GM12878 (cell line): ENCODE measurements at regions not wholly inside any gene's neighbourhood (a gene's known extent, or its start where the extent isn't known, plus 50 kb on each side); places are given as distances from the start of the nearest gene placed in this dataset.

Experiments used
- BCLAF1 ChIP-seq: fragments of 450-650 bp; IDR thresholded peaks from 2 replicates; pipeline ENCODE4 v1.6.1; 2017; ENCODE audit warnings: antibody characterized with exemption, mild to moderate bottlenecking, moderate library complexity
- CTCF ChIP-seq, 3 experiments: IDR thresholded peaks in 2 of 3; conservative IDR thresholded peaks in 1 of 3; 2 replicates each; pipeline ENCODE4 v1.5.1; 2011; ENCODE audit warnings: low read depth in 3 of 3, low read length in 3 of 3, mild to moderate bottlenecking in 3 of 3, control low read depth in 2 of 3, moderate library complexity in 2 of 3, inconsistent platforms in 1 of 3, mixed read lengths in 1 of 3; ENCODE audit not compliant: control insufficient read depth in 2 of 3, insufficient read depth in 1 of 3; ENCODE audit errors: extremely low read depth in 1 of 3
- CUX1 ChIP-seq: IDR thresholded peaks from 2 replicates; pipeline ENCODE4 v1.6.1; 2012; ENCODE audit warnings: improper control_type of control experiment, low read depth, low read length; ENCODE audit not compliant: insufficient replicate concordance
- E2F4 ChIP-seq: IDR thresholded peaks from 2 replicates; pipeline ENCODE4 v1.6.1; 2012; ENCODE audit warnings: low read depth, low read length, improper control_type of control experiment
- ELK1 ChIP-seq: IDR thresholded peaks from 2 replicates; pipeline ENCODE4 v1.6.1; 2012; ENCODE audit warnings: low read depth, low read length, improper control_type of control experiment
- EP300 ChIP-seq, 2 experiments: fragments of 150-350 bp in 1 of 2; IDR thresholded peaks; 2 replicates each; pipeline ENCODE4 v1.6.1; 2011 to 2012; ENCODE audit warnings: low read depth in 2 of 2, low read length in 2 of 2, borderline replicate concordance in 1 of 2, improper control_type of control experiment in 1 of 2, inconsistent platforms in 1 of 2; ENCODE audit not compliant: control insufficient read depth in 1 of 2
- FOXM1 ChIP-seq: IDR thresholded peaks from 2 replicates; pipeline ENCODE4 v1.6.1; 2012; ENCODE audit warnings: low read depth, mild to moderate bottlenecking, inconsistent platforms, low read length, moderate library complexity
- JUNB ChIP-seq: IDR thresholded peaks from 2 replicates; pipeline ENCODE4 v1.6.1; 2016; ENCODE audit warnings: antibody characterized with exemption, mild to moderate bottlenecking
- POLR2AphosphoS5 ChIP-seq: IDR thresholded peaks from 2 replicates; pipeline ENCODE4 v1.6.1; 2011; ENCODE audit warnings: mild to moderate bottlenecking, low read length, inconsistent platforms
- RAD21 ChIP-seq: IDR thresholded peaks from 2 replicates; pipeline ENCODE4 v1.6.1; 2011; ENCODE audit warnings: mild to moderate bottlenecking, low read depth, low read length, moderate library complexity; ENCODE audit not compliant: insufficient read depth
- USF1 ChIP-seq: IDR thresholded peaks from 2 replicates; pipeline ENCODE4 v1.6.1; 2011; ENCODE audit warnings: borderline replicate concordance, low read depth, mild to moderate bottlenecking, moderate library complexity, mixed read lengths, low read length; ENCODE audit not compliant: insufficient read depth; ENCODE audit errors: extremely low read length
- YY1 ChIP-seq: IDR thresholded peaks from 2 replicates; pipeline ENCODE4 v1.6.1; 2011; ENCODE audit warnings: low read depth, mild to moderate bottlenecking, low read length
- ZNF274 ChIP-seq: IDR thresholded peaks from one replicate; pipeline ENCODE4 v1.8.0; 2011; ENCODE audit not compliant: insufficient read length, insufficient read depth
- ZZZ3 ChIP-seq: IDR thresholded peaks from 2 replicates; pipeline ENCODE4 v1.6.1; 2011; ENCODE audit warnings: low read depth; ENCODE audit not compliant: control insufficient read depth, insufficient read length

GRCh38 chr3:124570232-124570631 is 160.0 kb upstream of the UMPS start:
- TF ChIP-seq CTCF (IDR thresholded peaks at IDR 0.05 in 2 of 3, conservative IDR thresholded peaks at IDR 0.05 in 1 of 3; ENCODE audit: control insufficient read depth in 2 of 3, extremely low read depth in 1 of 3, insufficient read depth in 1 of 3, low read depth in 3 of 3, low read length in 3 of 3) (no peak), EP300 (IDR thresholded peaks at IDR 0.05; ENCODE audit: borderline replicate concordance in 1 of 2, control insufficient read depth in 1 of 2, low read depth in 2 of 2, low read length in 2 of 2) (no peak), FOXM1 (no peak), USF1 (no peak), E2F4 (no peak), YY1 (no peak), POLR2AphosphoS5 (no peak), RAD21 (no peak), BCLAF1 (no peak), ELK1 (no peak), JUNB (no peak), CUX1 (no peak), ZNF274 (no peak), ZZZ3 (no peak)
